ENCODE measurements at regions not wholly inside any gene's neighbourhood (a gene's known extent, or its start where the extent isn't known, plus 50 kb on each side); places are given as distances from the start of the nearest gene placed in this dataset.

DNA sequence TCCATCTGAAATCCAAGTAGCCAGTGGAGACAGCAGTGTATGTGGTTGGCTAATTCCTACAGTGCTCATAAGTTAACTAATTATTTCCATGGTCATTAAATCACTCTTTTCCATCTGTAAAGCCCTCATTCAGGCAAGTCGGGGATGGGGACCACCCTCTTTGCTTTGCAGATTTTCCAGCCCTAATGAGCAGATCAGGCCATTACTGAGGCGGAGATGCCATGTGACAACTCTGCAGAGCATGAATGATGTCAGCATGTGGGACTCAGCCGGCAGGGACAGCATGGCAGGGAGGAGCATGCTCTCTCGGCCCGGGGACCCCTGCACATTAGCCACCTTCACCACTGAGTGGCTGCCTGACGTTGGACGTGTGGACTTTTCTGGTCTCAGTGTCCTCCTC, 623.3 kb upstream of the CDH4 start:
- no peak for FAIRE-seq
- no peak for TF ChIP-seq CTCF (IDR thresholded peaks at IDR 0.05; ENCODE audit: insufficient read depth, missing control alignments)
- no peak for DNase-seq (ENCODE audit: insufficient read length, low spot score)

GRCh38 chr20:60629206-60629605, 622.9 kb upstream of the CDH4 start:
- TF ChIP-seq CTCF (IDR thresholded peaks at IDR 0.05; ENCODE audit: insufficient read depth, missing control alignments): no peak
- DNase-seq (ENCODE audit: insufficient read length, low spot score) (no peak), FAIRE-seq (no peak)

DNA sequence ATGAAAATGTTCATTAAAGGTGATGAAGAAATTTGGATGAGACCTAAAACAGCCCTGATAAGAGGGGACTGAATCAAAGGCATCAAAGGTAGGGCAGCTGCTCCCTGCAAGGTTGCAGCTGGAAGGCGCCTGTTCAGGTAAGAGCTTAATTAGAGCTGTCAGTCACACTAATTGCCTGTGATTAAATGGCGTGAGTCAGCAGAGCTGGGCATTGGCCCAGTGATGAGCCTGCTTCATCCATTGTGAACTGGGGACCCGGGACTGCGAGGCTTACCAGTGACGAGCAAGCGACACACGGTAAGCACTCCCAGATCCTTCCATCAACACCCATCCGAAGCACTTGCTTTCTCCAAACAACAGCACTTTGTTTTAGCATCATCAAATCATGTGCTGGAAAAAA, 621.5 kb upstream of the CDH4 start:
- FAIRE-seq (no peak), DNase-seq (ENCODE audit: insufficient read length, low spot score) (no peak)
- TF ChIP-seq CTCF (IDR thresholded peaks at IDR 0.05; ENCODE audit: insufficient read depth, missing control alignments): no peak

- FAIRE-seq (no peak), DNase-seq (ENCODE audit: insufficient read length, low spot score) (no peak)
- TF ChIP-seq CTCF (IDR thresholded peaks at IDR 0.05; ENCODE audit: insufficient read depth, missing control alignments): no peak
Observed at GRCh38 chr20:60631585-60632287, 620.3 kb upstream of the CDH4 start.

DNA sequence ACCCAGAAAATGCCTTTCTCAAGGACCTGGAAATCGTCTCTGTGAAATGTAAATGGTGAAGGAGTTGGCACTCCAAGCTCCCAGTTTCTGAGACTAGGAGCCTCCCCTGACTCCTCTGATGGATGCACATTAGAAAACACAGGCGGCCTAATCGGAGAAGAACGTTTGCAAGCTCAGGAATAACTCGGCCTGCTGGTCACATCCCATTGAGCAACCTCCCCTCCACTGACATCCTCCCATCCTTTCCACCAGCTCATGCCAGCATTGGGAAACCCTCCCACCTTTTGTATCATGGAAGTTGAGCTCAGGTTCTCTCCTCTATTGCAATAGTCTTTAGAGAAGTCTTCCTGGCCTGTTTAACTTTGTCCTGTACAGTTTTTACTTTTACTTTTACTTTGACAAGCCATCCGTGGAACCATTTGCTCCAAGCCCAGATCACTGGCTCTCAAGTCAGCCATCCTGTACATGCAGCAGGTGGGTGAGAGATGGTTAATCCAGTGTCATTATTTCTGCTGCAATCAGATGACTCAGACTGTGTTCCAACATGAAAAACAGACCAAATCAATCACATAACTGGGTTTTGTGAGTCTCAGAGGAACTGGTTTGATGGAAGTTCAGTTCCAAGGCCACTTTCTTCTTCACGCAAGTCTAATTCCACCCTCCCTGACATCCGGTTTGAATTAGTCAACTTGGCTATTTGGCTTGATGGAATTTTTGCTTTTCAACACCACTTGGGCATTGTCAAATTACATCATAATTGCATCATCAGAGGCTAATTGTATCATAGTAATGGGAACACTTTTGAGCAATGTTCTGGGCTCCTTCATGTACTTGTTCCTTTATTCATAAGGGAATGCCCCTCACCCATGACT, 619.4 kb upstream of the CDH4 start:
- TF ChIP-seq CTCF (IDR thresholded peaks at IDR 0.05; ENCODE audit: insufficient read depth, missing control alignments): no peak
- no peak for DNase-seq (ENCODE audit: insufficient read length, low spot score)
- no peak for FAIRE-seq

GRCh38 chr20:60634491-60635172, 617.4 kb upstream of the CDH4 start:
- FAIRE-seq (no peak), DNase-seq (ENCODE audit: insufficient read length, low spot score) (no peak)
- no peak for TF ChIP-seq CTCF (IDR thresholded peaks at IDR 0.05; ENCODE audit: insufficient read depth, missing control alignments)

Measured in D721Med (cell line).